Activated naive CD4-positive, alpha-beta T cell treated with anti-CD3 and anti-CD28 coated beads, Interleukin-2, amount 10 ng/mL, durations not matched to agents 7 days and 5 days (primary cell): ENCODE measurements at regions not wholly inside any gene's neighbourhood (a gene's known extent, or its start where the extent isn't known, plus 50 kb on each side); places are given as distances from the start of the nearest gene placed in this dataset.

Experiments used
- CTCF ChIA-PET: fragments of 350-600 bp; sonication (Branson Sonifier 250); formaldehyde crosslinking; loops from one replicate; lab custom pipeline; 2021; ENCODE audit warnings: antibody characterized with exemption; lab: Charles Lee
- DNase-seq: peaks from one replicate; pipeline ENCODE4 v3.0.0-alpha.2; 2020
- H3K27ac Mint-ChIP-seq: one replicate; pipeline ENCODE4 v1.8.0; 2021; ENCODE audit warnings: mild to moderate bottlenecking, moderate library complexity, mixed read lengths
- H3K27me3 Mint-ChIP-seq: one replicate; pipeline ENCODE4 v1.8.0; 2021; ENCODE audit warnings: mild to moderate bottlenecking, mixed read lengths
- H3K36me3 Mint-ChIP-seq: one replicate; pipeline ENCODE4 v1.8.0; 2021; ENCODE audit warnings: mixed read lengths
- H3K4me1 Mint-ChIP-seq: one replicate; pipeline ENCODE4 v1.8.0; 2021; ENCODE audit warnings: mixed read lengths
- H3K4me3 Mint-ChIP-seq: one replicate; pipeline ENCODE4 v1.8.0; 2021; ENCODE audit warnings: mild to moderate bottlenecking, moderate library complexity, mixed read lengths
- H3K9me3 Mint-ChIP-seq: one replicate; pipeline ENCODE4 v1.8.0; 2021; ENCODE audit warnings: mixed read lengths

GRCh38 chr11:134574947-134575346 lies 162.9 kb upstream of the B3GAT1 start:
- no peaks in the 10 kb centered on the region for H3K36me3 Mint-ChIP-seq
- H3K27ac Mint-ChIP-seq: no peak overlapping the region
- no peak overlapping the region for H3K4me3 Mint-ChIP-seq
- no peaks in the 10 kb centered on the region for H3K4me1 Mint-ChIP-seq
- DNase-seq: no peak
- CTCF ChIA-PET: no interaction called here
- no peaks in the 10 kb centered on the region for H3K9me3 Mint-ChIP-seq
- H3K27me3 Mint-ChIP-seq: peaks cover 20% of the 10 kb centered on the region

- DNase-seq: no peak
- no peak overlapping the region for H3K4me3 Mint-ChIP-seq
- no peaks in the 10 kb centered on the region for H3K4me1 Mint-ChIP-seq
- CTCF ChIA-PET: no interaction called here
- no peaks in the 10 kb centered on the region for H3K9me3 Mint-ChIP-seq
- H3K27ac Mint-ChIP-seq: no peak overlapping the region
- peaks cover 15% of the 10 kb centered on the region for H3K27me3 Mint-ChIP-seq
- no peaks in the 10 kb centered on the region for H3K36me3 Mint-ChIP-seq
These were observed 162.4 kb upstream of the B3GAT1 start for GRCh38 chr11:134574425-134574824.

- peaks cover 15% of the 10 kb centered on the region for H3K27me3 Mint-ChIP-seq
- H3K36me3 Mint-ChIP-seq: no peaks in the 10 kb centered on the region
These were observed 161.8 kb upstream of the B3GAT1 start for GRCh38 chr11:134573857-134574256.

GRCh38 chr11:134572741-134573675 lies 161.0 kb upstream of the B3GAT1 start:
- Mint-ChIP-seq H3K4me3 (no peak overlapping the region), H3K27me3 (peaks cover 12% of the 10 kb centered on the region), H3K27ac (no peak overlapping the region), H3K9me3 (no peaks in the 10 kb centered on the region), H3K36me3 (no peaks in the 10 kb centered on the region), H3K4me1 (no peaks in the 10 kb centered on the region)
- DNase-seq: no peak
- CTCF ChIA-PET: no interaction called here

More at GRCh38 chr11:134573857-134574256, 161.8 kb upstream of the B3GAT1 start:
- H3K9me3 Mint-ChIP-seq: no peaks in the 10 kb centered on the region
- no peak for DNase-seq
- H3K4me3 Mint-ChIP-seq: no peak overlapping the region
- H3K27ac Mint-ChIP-seq: no peak overlapping the region
- CTCF ChIA-PET: no interaction called here
- H3K4me1 Mint-ChIP-seq: no peaks in the 10 kb centered on the region

- CTCF ChIA-PET: no interaction called here
- no peak overlapping the region for H3K27ac Mint-ChIP-seq
- H3K4me3 Mint-ChIP-seq: no peak overlapping the region
- no peaks in the 10 kb centered on the region for H3K9me3 Mint-ChIP-seq
- H3K27me3 Mint-ChIP-seq: peaks cover 8% of the 10 kb centered on the region
- no peaks in the 10 kb centered on the region for H3K36me3 Mint-ChIP-seq
- DNase-seq: no peak
- no peaks in the 10 kb centered on the region for H3K4me1 Mint-ChIP-seq
These were observed 159.3 kb upstream of the B3GAT1 start for GRCh38 chr11:134571301-134571700.

- CTCF ChIA-PET: interaction anchor here (1.2 kb wide), 1 partner anchor 14 kb away, joined by 3 read pairs; no protein-coding TSS in a partner anchor
These were observed 157.2 kb upstream of the B3GAT1 start for GRCh38 chr11:134569195-134569594.

GRCh38 chr11:134566311-134566710 lies 154.3 kb upstream of the B3GAT1 start:
- CTCF ChIA-PET: no interaction called here
- no peak for DNase-seq
- no peak overlapping the region for H3K27ac Mint-ChIP-seq
- no peaks in the 10 kb centered on the region for H3K4me1 Mint-ChIP-seq
- no peaks in the 10 kb centered on the region for H3K9me3 Mint-ChIP-seq
- no peaks in the 10 kb centered on the region for H3K36me3 Mint-ChIP-seq
- no peak overlapping the region for H3K4me3 Mint-ChIP-seq
- peaks cover 7% of the 10 kb centered on the region for H3K27me3 Mint-ChIP-seq

More at GRCh38 chr11:134569195-134569594, 157.2 kb upstream of the B3GAT1 start:
- no peak overlapping the region for H3K27ac Mint-ChIP-seq
- peaks cover 8% of the 10 kb centered on the region for H3K27me3 Mint-ChIP-seq
- no peaks in the 10 kb centered on the region for H3K9me3 Mint-ChIP-seq
- no peaks in the 10 kb centered on the region for H3K36me3 Mint-ChIP-seq
- H3K4me3 Mint-ChIP-seq: no peak overlapping the region
- no peaks in the 10 kb centered on the region for H3K4me1 Mint-ChIP-seq
- DNase-seq: no peak

GRCh38 chr11:134565343-134565891 lies 153.4 kb upstream of the B3GAT1 start:
- CTCF ChIA-PET: no interaction called here

GRCh38 chr11:134564472-134565200 lies 152.6 kb upstream of the B3GAT1 start:
- Mint-ChIP-seq H3K4me1 (no peaks in the 10 kb centered on the region), H3K27me3 (peaks cover 6% of the 10 kb centered on the region), H3K27ac (no peak overlapping the region), H3K9me3 (no peaks in the 10 kb centered on the region), H3K4me3 (no peak overlapping the region), H3K36me3 (no peaks in the 10 kb centered on the region)
- no peak for DNase-seq
- CTCF ChIA-PET: no interaction called here

More at GRCh38 chr11:134565343-134565891, 153.4 kb upstream of the B3GAT1 start:
- Mint-ChIP-seq H3K4me1 (no peaks in the 10 kb centered on the region), H3K4me3 (no peak overlapping the region), H3K27ac (no peak overlapping the region), H3K36me3 (no peaks in the 10 kb centered on the region), H3K27me3 (peaks cover 5% of the 10 kb centered on the region), H3K9me3 (no peaks in the 10 kb centered on the region)
- DNase-seq: no peak

- no peaks in the 10 kb centered on the region for H3K36me3 Mint-ChIP-seq
- DNase-seq: no peak
- CTCF ChIA-PET: no interaction called here
These were observed 151.0 kb upstream of the B3GAT1 start for GRCh38 chr11:134562941-134563471.

GRCh38 chr11:134562196-134562595 lies 150.2 kb upstream of the B3GAT1 start:
- CTCF ChIA-PET: no interaction called here
- Mint-ChIP-seq H3K27me3 (peaks cover 13% of the 10 kb centered on the region), H3K4me3 (no peak overlapping the region), H3K4me1 (no peaks in the 10 kb centered on the region), H3K9me3 (no peaks in the 10 kb centered on the region), H3K36me3 (no peaks in the 10 kb centered on the region), H3K27ac (no peak overlapping the region)
- DNase-seq: no peak

More at GRCh38 chr11:134562941-134563471, 151.0 kb upstream of the B3GAT1 start:
- Mint-ChIP-seq H3K4me3 (no peak overlapping the region), H3K4me1 (no peaks in the 10 kb centered on the region), H3K9me3 (no peaks in the 10 kb centered on the region), H3K27me3 (peaks cover 7% of the 10 kb centered on the region), H3K27ac (no peak overlapping the region)

GRCh38 chr11:134561331-134561720 lies 149.3 kb upstream of the B3GAT1 start:
- no peak for DNase-seq
- H3K27me3 Mint-ChIP-seq: peaks cover 20% of the 10 kb centered on the region
- no peaks in the 10 kb centered on the region for H3K9me3 Mint-ChIP-seq
- CTCF ChIA-PET: no interaction called here
- no peaks in the 10 kb centered on the region for H3K36me3 Mint-ChIP-seq
- H3K4me1 Mint-ChIP-seq: no peaks in the 10 kb centered on the region
- H3K4me3 Mint-ChIP-seq: no peak overlapping the region
- H3K27ac Mint-ChIP-seq: no peak overlapping the region

- no peak for DNase-seq
- Mint-ChIP-seq H3K27ac (no peak overlapping the region), H3K9me3 (no peaks in the 10 kb centered on the region), H3K27me3 (peaks cover 22% of the 10 kb centered on the region), H3K4me1 (no peaks in the 10 kb centered on the region), H3K4me3 (no peak overlapping the region), H3K36me3 (no peaks in the 10 kb centered on the region)
- CTCF ChIA-PET: no interaction called here
These were observed 148.7 kb upstream of the B3GAT1 start for GRCh38 chr11:134560566-134561330.
